ENCODE measurements at regions not wholly inside any gene's neighbourhood (a gene's known extent, or its start where the extent isn't known, plus 50 kb on each side); places are given as distances from the start of the nearest gene placed in this dataset.

- DNase-seq (ENCODE audit: low spot score), result no peak
Observed at GRCh38 chr14:29220072-29220471, 453.5 kb downstream of the FOXG1 start.

GRCh38 chr14:29220566-29220965 lies 454.0 kb downstream of the FOXG1 start:
- DNase-seq (ENCODE audit: low spot score), result no peak

DNA sequence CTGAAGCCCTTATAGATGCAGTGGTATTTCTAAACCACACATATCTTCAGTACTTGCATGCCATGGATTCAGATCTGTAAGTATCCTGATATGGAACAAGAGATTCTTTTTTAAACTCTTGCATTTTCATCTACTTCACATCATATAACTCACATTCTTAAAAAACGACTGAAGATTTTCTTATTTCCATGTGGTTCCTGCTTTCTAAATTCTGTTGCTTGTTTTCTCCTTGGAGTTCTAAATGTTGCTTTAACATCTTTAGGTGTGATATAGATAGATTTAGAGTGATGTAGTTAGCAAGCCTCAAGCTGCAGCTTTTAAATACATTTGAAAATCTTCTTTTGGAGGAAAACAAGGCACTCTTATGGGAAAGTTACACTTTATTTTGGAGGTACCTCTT lies 455.4 kb downstream of the FOXG1 start:
- no peak for DNase-seq (ENCODE audit: low spot score)

DNA sequence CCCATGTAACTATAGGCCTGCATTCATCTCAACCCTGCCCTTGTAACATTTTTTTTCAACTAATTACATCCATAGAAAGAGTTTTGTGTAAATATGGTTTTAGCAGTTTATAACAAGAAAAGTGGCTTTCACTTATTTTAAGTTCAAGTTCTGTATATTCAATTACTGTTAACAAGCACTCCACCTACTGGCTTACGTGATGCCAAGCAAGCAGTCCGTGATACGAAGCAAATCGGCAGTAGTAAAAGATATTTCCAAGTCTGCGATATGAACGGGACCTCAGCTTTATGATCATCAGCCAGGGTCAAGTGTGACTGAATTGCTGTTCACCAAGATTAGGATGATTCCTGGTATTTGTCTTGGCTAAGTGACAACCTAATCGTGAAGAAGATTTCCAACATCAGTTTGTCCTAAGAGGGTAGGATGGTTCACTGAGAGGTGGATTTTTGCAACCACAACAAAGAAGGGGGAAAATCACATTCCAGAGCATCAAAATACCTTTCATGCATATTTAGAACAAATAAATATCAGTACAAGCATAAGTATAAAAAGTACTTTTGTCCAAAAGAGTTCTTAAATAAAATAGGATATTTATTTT lies 456.2 kb downstream of the FOXG1 start:
- DNase-seq (ENCODE audit: low spot score), result peak; percentile 70

GRCh38 chr14:29223947-29224346 lies 457.4 kb downstream of the FOXG1 start:
- no peak for DNase-seq (ENCODE audit: low spot score)

DNA sequence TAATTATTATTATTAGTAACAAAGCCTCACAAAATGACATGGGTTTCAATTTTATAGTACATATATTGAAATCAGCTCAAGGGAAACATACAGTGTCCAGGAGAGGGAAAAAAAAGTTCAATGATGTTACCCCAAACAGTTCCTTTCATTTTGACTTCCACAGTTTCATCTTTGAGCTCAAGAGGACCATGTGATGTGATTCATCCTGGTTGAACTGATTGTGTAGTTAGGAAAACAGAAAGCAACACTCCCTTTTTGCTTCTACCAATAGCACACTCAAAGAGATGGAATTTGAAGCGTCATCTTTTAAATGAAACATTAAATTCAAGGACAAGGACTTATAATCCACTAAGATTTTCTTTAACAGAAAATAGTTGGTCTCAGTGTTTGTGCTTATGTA lies 461.0 kb downstream of the FOXG1 start:
- DNase-seq (ENCODE audit: low spot score), result no peak

- DNase-seq (ENCODE audit: low spot score), result no peak
Observed at GRCh38 chr14:29232153-29232552, 465.6 kb downstream of the FOXG1 start.

- no peak for DNase-seq (ENCODE audit: low spot score)
Observed at GRCh38 chr14:29232711-29233110, 466.1 kb downstream of the FOXG1 start.

DNA sequence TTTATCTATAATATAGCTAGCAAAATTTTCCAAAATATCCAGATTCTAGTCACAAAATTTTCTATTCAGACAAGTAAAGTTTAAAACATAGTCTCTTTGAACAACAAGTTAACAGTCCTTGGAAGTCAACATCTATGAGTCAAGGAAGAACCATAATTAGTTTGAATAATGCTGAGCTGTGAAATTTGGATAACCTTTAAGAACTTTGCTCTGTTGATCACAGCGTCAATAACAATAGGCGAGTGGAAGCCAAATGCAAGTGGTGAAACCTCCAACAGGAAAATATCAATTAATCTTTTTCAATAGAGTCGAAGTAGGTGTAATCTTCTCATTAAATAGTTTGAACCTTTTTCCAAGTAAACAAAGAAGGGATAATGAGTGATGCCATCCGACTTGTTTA lies 466.6 kb downstream of the FOXG1 start:
- DNase-seq (ENCODE audit: low spot score), result no peak

DNA sequence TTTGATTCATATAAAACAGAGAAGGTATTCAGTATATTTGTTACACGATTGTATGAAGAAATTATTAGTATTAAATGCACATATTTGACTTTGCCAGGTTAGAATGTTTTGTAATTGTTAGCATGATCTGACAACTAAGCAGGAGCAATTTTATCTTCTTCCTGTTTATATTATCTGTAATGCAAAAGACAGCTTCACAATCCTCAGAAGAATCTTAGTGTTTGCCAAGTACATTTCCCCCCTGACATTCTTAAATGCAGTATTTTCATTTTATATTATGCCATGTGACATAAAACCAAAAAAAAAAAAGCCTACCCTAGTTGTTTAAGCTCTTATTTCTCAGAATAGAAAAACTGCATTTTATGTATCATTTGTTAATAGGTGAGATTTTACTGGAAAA lies 469.4 kb downstream of the FOXG1 start:
- no peak for DNase-seq (ENCODE audit: low spot score)

DNA sequence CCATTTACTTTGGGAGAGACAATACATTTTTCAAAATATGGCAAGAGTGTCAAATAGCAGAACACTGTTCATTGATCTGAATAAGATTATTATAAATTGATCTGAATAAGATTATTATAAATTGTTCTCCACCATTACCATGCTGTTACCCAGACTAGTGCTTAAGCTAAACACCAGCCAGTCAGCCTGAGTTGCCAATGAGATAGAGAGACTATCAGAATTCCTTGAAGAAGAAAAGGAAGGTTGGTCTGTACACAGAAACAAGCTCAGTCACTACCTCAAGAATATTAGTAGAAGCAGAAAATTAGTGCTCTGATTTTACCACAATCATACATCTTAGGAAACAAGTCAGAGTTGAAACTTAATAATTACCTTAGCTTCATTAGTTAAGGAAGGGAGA lies 469.8 kb downstream of the FOXG1 start:
- no peak for DNase-seq (ENCODE audit: low spot score)

DNA sequence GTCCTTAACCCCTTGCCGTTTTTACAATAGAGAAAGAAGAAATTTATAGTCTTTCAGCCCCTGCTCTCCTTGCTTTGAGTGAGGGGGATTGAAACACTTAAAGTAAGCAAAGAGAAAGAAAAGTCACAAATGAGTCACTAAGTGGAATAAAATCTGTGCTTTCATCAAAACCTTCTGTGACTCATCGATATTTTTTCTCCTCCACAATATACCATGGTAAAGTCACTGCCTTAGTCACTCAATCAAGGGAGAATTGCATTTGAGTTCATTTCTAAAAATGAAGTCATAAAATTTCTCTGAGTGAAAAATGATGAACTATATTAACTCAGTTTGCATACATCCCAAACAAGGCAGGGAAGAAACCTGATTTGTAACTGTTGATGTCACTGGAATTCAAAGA lies 470.3 kb downstream of the FOXG1 start:
- DNase-seq (ENCODE audit: low spot score), result peak; percentile 76

GRCh38 chr14:29240066-29240465 lies 473.5 kb downstream of the FOXG1 start:
- DNase-seq (ENCODE audit: low spot score), result no peak

DNA sequence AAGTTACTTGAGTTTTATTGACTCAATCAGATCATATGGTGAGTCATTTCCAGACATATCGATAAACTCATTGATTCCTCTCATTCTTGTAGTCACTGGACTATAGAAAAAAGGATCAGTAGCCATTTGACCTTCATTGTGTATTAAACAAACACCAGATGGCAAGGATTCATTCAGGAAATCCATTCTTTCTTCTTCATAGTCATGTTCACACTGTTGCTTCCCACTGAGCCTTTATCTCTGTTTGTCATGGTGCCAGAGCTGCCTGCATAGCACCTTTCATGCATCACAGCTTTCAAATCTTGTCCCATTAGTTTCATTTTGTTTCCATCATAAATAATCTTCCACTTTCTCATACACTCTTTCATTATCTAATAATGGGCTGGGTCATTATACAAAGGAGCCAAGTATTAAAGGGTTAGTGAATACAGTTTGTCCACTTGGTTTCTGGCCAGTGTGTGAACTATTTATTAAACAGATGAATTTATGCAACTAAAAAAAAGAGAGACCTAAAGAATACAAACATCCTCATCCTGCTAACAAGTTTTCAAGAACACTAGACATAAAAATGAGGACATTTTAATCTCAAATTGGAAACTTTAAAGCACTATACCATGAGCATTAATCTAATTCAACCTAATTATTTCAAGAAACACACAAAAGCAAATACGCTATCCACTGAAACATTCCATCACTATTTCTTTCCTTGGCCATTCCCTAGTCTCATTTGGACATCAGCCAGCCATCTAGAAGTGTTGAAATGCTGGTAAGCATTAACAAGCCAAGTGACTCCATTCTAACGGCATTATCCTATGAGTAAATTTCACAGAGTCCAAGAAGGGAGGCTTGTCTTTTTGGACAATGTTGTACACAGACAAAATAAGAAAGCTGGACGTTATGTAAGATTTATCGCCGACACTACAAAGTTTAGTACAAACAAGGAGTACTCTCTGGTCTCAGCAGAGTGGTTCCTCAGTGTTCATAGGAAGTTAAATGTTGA lies 476.5 kb downstream of the FOXG1 start:
- no peak for DNase-seq (ENCODE audit: low spot score)

DNA sequence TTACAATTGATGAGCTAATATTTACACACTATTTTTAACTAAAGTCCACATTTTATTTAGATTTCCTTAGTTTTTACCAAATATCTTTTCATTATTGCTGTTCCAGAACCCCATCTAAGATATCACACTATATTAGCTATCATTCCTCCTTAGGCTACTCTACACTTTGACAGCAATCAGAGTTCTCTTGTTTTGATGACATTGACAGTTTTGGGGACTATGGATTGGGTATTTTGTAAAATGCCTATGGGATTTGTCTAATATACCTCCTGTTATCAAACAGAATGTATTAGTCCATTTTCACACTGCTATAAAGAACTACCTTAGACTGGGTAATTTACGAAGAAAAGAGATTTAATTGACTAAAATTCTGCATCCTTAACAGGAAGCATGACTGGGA lies 489.1 kb downstream of the FOXG1 start:
- no peak for DNase-seq (ENCODE audit: low spot score)

- DNase-seq (ENCODE audit: low spot score), result no peak
Observed at GRCh38 chr14:29262979-29263378, 496.4 kb downstream of the FOXG1 start.

DNA sequence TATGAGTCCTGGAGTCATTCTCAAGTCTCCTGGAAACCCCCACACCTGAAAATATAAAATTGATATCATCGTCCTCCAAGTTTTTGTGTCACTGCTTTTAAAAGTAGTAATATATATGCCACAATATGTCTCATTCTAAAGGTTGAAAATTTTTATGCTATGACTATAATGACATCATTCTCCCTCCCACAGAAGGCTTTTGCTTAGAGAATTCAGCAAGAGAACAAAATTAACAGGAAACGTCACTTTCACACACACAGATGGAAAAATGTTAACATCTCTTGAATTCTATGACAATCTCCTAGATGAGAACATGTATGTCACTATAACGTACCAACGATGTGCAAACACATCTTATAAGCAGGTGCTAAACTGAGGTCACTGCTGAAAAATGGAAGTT lies 498.3 kb downstream of the FOXG1 start:
- no peak for DNase-seq (ENCODE audit: low spot score)

- DNase-seq (ENCODE audit: low spot score), result no peak
Observed at GRCh38 chr14:29265852-29266251, 499.3 kb downstream of the FOXG1 start.

- DNase-seq (ENCODE audit: low spot score), result no peak
Observed at GRCh38 chr14:29271669-29272068, 505.1 kb downstream of the FOXG1 start.

GRCh38 chr14:29273513-29273912 lies 506.9 kb downstream of the FOXG1 start:
- DNase-seq (ENCODE audit: low spot score), result peak; percentile 20

- no peak for DNase-seq (ENCODE audit: low spot score)
Observed at GRCh38 chr14:29274890-29275596, 508.5 kb downstream of the FOXG1 start.

DNA sequence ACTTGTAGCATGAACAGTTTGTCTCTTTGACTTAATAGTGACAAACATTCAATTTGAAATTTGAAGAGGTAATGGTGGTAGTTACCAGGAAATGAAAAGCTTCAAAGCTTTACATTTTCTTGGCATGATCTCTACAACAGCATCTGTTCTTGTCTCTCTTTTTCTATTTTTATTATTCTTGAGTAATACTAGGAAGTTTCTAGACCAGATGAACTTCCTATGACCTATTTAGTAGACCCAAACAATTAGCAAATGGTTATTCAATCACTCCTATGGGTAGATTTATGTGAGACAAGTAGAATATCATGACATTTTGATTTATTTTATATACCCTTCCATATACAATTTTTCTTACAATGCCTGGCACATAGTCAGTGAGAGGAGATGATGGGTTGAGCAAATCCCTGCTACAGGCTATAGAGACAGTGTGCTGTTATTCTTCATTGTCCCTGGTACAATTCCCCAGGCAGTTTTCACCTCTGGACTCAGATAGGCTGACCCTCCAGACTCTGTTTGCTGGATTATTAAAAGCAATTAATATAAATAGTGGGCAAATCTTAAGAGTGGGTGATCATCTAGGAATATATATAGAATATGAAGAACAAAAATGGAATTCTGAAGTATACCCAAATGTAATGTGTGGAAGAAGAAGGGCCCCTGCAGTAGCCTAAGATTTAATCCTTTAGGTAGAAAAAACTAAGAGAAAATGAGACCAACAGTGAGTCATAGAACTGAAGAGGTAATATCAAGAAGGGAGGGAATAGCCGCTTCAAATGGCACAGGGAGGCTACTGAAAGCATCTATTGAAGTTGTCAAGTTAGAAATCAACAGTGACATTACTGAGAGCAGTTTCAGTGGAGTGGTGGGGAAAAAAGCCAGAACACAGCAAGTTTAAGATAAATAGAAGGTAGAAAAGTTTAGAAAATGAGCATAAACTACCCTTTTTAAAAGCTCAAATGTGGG lies 512.0 kb downstream of the FOXG1 start:
- DNase-seq (ENCODE audit: low spot score), result no peak
